CD4-positive, alpha-beta T cell treated with Interferon gamma for 1 hour (primary cell): ENCODE measurements at regions not wholly inside any gene's neighbourhood (a gene's known extent, or its start where the extent isn't known, plus 50 kb on each side); places are given as distances from the start of the nearest gene placed in this dataset.

Experiments used
- DNase-seq: peaks from one replicate; pipeline ENCODE4 v3.0.0-alpha.2; 2020

- no peak for DNase-seq
Observed at GRCh38 chr13:107851670-107852069, 363.7 kb downstream of the LIG4 start.

DNA sequence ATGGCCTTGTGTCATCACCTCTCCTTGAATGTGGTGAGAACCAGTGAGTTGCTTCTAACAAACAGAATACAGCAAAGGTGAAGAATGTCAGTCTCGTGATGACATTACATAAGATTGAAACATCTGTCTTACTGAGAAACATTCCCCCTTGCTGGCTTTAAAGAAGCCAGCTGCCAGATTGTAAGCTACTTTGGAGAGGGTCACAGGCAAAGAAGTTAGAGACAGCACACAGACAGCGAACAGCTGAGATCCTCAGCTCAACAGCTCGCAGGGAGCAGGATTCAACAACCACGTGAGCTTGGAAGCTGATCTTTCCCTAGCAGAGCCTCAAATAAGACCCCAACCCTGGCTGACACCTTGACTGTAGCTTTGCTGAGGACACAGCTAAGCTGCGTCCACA is 367.9 kb downstream of the LIG4 start:
- DNase-seq = no peak

GRCh38 chr13:107846642-107847041 is 368.7 kb downstream of the LIG4 start:
- DNase-seq = no peak

GRCh38 chr13:107845911-107846310 is 369.4 kb downstream of the LIG4 start:
- DNase-seq = no peak

GRCh38 chr13:107843681-107844080 is 371.7 kb downstream of the LIG4 start:
- DNase-seq = no peak

- DNase-seq = no peak
Observed at GRCh38 chr13:107843281-107843680, 372.1 kb downstream of the LIG4 start.

DNA sequence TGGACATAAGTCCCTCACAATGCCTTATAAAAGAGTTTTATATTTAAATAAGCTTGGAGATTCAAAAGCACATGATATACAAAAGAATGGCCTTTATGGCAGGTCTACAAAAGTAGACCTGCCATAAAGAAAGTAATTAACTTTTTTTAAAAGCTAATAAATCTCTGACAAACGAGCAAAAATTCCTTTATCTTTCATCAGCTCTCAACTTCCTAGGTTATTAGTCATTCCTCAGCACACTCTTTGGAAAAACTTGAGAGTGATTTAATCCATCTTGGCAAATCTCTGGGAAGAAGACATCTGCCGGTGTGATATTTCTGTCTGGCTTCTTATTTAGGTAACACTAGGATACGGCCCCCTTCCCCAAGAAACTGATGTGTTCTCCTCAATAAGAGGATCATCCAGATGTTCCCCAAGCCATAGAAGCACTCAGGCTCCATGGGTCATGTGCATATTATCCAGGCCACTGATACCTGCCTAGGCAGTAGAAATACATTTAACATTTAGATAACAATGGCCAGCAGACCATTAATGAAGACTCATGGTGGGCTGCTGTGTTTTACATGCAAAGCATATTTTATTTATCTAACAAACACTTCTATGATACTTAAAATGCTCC is 372.7 kb downstream of the LIG4 start:
- DNase-seq = no peak

DNA sequence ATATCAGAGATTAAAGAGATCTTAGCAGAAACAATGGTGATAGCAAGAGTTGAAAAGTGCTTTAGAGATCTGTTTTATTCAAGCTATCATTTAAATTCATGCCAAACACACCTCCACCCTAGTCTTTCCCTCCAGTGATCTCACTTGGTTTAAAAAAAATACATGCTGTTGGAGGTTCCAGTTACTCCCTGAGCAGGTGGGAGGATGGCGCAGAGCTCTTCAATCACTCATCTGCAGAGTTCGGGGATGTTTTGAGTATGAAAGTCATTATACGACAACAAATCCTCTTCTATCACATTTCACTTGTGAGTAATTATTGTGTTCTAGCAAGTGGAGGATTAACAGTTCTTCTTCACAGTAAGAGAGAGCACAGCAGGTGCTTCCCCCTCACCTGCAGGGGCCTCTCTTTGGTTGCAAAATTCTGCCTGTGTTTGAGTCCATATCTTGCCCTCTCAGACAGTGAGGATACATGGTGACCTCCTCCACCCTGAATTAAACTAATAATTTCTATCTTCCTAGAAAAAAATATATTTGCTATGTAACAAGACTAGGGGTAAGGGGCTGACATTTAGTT is 376.7 kb downstream of the LIG4 start:
- DNase-seq = no peak

DNA sequence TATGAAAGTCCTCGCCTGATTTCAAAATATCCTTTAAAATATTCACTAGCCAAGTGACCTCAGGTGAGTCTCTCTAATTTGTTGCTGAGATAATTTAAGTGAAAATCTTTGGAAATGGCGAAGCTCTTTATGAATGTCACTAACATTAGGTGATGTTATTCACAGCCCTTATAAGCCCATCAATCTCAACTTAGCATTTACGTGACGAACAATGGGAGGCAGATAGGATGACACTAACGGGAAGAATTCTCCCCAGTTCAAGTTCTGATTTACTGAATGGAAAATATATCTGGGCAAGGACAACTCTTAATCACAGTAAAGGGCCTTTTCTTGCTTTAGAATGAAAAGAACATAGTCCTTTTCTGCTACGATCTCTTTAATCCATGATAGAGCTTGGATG is 378.7 kb downstream of the LIG4 start:
- DNase-seq = no peak

- no peak for DNase-seq
Observed at GRCh38 chr13:107835339-107836018, 379.9 kb downstream of the LIG4 start.

DNA sequence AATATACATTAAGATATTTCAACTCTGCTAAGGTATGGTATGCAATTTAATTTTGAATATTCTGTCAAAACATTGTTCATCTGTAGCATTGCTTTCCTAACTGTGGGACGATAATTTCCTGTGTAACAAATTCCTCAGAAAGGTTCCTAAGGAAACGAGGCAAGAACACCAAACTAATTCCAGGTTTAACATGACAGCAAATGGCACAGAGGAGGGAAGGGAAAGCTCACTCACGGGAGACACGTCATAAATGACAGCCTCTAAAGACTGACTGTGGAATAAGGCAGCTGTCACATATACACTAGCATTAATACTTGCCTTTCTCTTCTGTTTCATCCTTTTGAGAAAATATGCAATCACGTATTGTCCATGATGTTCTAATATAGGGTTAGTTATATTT is 380.6 kb downstream of the LIG4 start:
- DNase-seq = no peak

DNA sequence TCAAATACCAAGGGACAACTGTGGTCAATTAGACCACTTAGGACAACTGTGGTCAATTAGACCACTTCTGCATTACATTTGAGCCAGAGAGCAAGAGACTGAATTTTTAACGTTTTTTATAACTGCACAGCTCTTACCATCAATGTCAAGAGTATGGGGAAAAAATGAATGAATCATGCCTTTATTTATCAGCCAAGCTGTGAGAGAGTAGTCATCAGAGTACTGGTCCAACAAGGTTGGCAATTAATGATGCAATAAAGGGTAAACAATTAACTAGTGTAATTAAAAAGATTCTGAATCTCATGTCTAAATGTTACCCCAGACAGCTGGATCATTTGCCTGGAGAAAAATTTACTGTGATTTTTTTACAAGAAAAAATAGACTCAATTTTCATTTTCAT is 381.1 kb downstream of the LIG4 start:
- DNase-seq = no peak

GRCh38 chr13:107832500-107833100 is 382.7 kb downstream of the LIG4 start:
- no peak for DNase-seq

DNA sequence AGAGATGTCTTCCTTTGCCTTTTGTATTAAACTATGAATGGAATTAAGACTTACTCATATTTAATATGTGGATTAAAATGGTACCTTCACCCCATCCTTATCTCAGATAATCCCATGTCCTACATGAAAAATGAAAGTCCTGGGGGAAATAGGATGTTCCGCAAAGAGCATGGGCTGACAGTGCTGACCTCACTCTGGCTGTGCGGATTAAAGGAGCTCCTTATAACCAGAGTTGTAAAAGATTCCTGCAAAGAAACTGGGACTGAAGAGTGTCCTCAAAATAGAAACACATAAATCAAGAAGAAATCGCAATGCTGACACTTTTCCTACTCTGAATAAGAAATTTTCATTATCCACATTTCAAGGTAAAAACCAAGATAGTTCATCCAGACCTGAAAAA is 384.5 kb downstream of the LIG4 start:
- DNase-seq = no peak

GRCh38 chr13:107827840-107828549 is 387.3 kb downstream of the LIG4 start:
- no peak for DNase-seq

- DNase-seq = no peak
Observed at GRCh38 chr13:107824635-107825034, 390.7 kb downstream of the LIG4 start.

GRCh38 chr13:107822006-107822405 is 393.3 kb downstream of the LIG4 start:
- no peak for DNase-seq

- DNase-seq = no peak
Observed at GRCh38 chr13:107821492-107821891, 393.8 kb downstream of the LIG4 start.

GRCh38 chr13:107819071-107819470 is 396.3 kb downstream of the LIG4 start:
- DNase-seq = no peak

GRCh38 chr13:107817647-107818287 is 397.6 kb downstream of the LIG4 start:
- DNase-seq = no peak

DNA sequence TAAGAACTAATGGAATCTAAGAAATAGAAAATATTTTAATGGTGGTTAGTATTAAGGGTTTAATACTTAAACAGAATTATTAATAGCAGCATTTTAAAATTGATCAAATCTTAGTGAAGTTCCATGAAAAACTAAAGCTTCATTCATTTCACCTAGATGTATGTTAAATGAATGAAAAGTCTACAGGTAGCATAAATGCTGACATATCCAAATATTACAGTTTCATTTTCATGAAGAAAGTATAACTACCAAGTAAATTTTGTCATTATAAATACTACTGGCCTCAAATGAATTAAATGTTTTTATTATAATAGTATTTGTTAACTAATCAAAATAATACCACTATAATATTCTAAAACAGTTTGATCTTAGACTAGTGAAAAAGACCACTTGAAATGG is 403.3 kb downstream of the LIG4 start:
- DNase-seq = no peak

DNA sequence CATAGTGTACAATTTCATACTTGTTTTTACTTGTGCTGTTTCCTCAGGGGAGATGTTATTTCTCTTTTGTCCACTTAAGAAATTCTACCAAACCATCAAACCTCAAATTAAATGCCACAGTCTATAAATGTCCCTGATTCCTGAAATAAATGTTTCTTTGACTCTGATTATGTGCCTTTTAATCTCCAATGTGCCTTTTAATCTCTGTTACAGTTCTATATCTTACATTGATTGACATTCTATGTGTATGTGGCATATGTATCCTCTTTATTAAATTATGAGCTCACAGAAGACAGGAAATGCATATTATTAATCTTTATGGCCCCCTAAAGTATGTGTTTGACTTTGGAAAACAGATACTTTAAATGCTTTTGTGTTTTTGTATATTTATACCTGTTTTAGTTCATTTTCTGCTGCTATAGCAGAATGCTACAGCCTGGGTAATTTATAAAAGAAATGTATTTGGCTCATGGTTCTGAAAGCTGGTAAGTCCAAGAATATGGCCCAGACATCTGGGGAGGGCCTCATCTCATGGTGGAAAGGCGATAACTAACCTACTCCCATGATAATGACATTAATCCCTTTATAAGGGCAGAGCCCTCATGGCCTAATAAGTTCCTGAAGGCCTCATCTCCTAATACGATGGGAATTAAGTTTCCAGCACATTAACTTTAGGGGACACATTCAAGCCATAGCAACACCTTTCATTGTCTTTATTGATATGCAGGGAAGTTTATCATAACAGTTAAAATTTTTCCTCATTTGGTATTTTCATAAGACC is 403.9 kb downstream of the LIG4 start:
- DNase-seq = no peak
